Sciatic nerve (tissue), 2 donors: ENCODE measurements at regions not wholly inside any gene's neighbourhood (a gene's known extent, or its start where the extent isn't known, plus 50 kb on each side); places are given as distances from the start of the nearest gene placed in this dataset.
"Not testable (repeated sequence)": the region's sequence is repeated elsewhere in the genome, so short reads cannot be mapped to it uniquely, and the experiment has no call there.

ENCODE experiments used
- ATAC-seq: fragments of 200-7000 bp; cut with Tn5 transposase; one replicate; pipeline ENCODE4 v1.9.1; 2020; ENCODE audit warnings: mild to moderate bottlenecking, moderate library complexity
- DNase-seq: peaks from one replicate; pipeline ENCODE4 v3.0.0-alpha.2; 2020; ENCODE audit warnings: low spot score
- intact Hi-C: fragments of 100-400 bp; cut with DNase I; formaldehyde crosslinking; loops from one replicate; pipeline ENCODE4 v1.14.2; 2022
- donor health status: DM: no; HTN: no; CAD: no.
- donor health status: DM: no; HTN: no; CAD: no.

- intact Hi-C loops = no loop called here
- ATAC-seq (no peak), DNase-seq (no peak)
Observed at GRCh38 chr19:20412846-20413245, 152.7 kb downstream of the ZNF737 start.

- no peak for ATAC-seq
Observed at GRCh38 chr19:20397292-20397691, 168.3 kb downstream of the ZNF737 start.

DNA sequence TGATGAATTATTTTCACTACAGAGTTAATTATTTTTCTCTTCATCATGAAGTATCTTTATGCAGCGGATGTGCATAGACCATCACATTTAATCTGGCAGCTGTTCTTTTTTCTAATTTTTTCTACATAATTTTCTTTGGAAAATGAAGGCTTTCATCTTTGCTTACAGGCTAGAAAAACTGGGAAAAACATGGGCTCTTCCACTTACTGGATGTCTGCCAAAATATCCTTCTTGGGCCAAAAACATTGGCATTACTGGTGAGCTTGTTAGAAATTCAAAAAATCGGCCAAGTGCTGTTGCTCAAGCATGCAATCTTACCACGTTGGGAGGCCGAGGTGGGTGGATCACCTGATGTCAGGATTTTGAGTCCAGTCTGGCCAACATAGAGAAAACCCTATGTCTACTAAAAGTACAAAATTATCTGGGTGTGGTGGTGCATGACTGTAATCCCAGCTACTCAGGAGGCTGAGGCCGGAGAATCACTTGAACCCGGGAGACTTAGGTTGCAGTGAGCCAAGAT lies 176.8 kb downstream of the ZNF737 start:
- ATAC-seq = no peak
- no peak for DNase-seq
- intact Hi-C loops = no loop called here

More at GRCh38 chr19:20397292-20397691, 168.3 kb downstream of the ZNF737 start:
- intact Hi-C loops = no loop called here
- DNase-seq = no peak

GRCh38 chr19:20385061-20385460 lies 180.5 kb downstream of the ZNF737 start:
- intact Hi-C loops = no loop called here
- DNase-seq (no peak), ATAC-seq (no peak)

DNA sequence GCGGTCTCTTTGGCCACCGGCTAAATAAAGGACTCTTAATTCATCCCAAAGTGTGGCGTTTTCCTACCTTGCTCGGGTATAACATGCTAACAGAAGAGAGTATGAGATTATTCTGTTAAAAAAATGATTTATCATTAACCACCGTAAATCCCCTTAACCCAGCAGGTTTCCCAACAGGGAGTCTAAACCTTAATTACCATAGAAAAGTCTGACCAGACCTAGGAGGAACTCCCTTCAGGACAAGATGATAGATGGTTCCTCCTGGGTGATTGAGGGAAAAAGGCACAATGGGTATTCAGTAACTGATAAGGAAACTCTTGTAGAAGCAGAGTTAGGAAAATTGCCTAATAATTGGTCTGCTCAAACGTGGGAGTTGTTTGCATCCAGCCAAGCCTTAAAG lies 193.7 kb downstream of the ZNF737 start:
- no peak for DNase-seq
- no peak for ATAC-seq
- intact Hi-C loops = no loop called here

GRCh38 chr19:20371304-20371703 lies 194.3 kb downstream of the ZNF737 start:
- DNase-seq, intact Hi-C loops, ATAC-seq: not testable (repeated sequence)

DNA sequence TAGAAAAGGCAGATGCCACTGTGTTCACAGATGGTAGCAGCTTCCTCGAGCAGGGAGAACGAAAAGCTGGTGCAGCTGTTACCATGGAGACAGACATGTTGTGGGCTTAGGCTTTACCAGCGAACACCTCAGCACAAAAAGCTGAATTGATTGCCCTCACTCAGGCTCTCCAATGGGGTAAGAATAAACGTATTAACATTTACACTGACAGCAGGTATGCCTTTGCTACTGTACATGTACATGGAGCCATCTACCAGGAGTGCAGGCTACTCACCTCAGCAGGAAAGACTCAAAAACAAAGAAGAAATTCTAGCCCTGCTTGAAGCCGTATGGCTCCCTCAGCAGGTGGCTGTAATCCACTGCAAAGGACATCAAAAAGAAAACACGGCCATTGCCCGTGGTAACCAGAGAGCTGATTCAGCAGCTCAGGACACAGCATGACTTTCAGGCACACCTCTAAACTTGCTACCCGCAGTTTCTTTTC lies 197.7 kb downstream of the ZNF737 start:
- intact Hi-C loops = no loop called here
- ATAC-seq = no peak
- DNase-seq = no peak

DNA sequence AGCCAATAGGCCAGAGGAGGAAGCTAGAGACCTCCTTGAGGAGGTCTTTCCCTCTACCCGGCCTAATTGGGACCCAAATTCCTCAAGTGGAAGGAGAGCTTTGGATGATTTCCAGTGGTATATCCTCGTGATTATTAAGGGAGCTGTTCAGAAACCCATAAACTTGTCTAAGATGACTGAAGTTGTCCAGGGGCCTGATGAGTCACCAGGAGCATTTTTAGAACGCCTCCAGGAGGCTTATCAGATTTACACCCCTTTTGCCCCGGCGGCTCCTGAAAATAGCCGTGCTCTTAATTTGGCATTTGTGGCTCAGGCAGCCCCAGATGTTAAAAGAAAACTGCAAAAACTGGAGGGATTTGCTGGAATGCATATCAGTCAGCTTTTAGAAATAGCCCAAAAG lies 198.1 kb downstream of the ZNF486 start:
- DNase-seq (no peak), ATAC-seq (no peak)
- intact Hi-C loops = no loop called here

GRCh38 chr19:20359933-20360720 lies 193.1 kb downstream of the ZNF486 start:
- DNase-seq (no peak), ATAC-seq (no peak)
- intact Hi-C loops = no loop called here

- ATAC-seq, DNase-seq, intact Hi-C loops: not testable (repeated sequence)
Observed at GRCh38 chr19:20358841-20359465, 191.9 kb downstream of the ZNF486 start.

- no peak for ATAC-seq
- no peak for DNase-seq
- intact Hi-C loops = no loop called here
Observed at GRCh38 chr19:20357921-20358320, 190.9 kb downstream of the ZNF486 start.

GRCh38 chr19:20351244-20351643 lies 184.2 kb downstream of the ZNF486 start:
- intact Hi-C loops = no loop called here
- no peak for ATAC-seq

DNA sequence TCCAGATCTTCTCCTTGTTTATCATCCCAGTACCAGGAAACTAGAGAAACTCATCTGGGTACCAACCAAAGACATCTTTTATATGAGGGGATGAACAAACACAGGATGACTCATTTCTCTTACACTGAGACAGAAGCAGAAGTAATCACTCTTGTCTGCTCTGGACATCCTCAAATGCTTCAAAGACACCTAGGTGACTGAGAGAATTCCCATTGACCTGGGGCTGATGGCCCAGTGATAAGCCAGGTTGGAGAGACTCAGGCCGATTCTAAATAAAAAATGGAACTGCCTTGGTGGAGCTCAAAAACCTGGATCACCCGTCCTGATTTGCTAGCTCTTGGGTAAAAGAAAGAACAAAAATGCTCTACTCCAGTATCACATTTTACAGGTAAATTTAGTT lies 182.2 kb downstream of the ZNF486 start:
- intact Hi-C loops = no loop called here
- DNase-seq (no peak), ATAC-seq (no peak)

More at GRCh38 chr19:20351244-20351643, 184.2 kb downstream of the ZNF486 start:
- DNase-seq = no peak

GRCh38 chr19:20339444-20339843 lies 172.4 kb downstream of the ZNF486 start:
- ATAC-seq = no peak
- intact Hi-C loops = no loop called here
- DNase-seq = no peak

- DNase-seq (no peak), ATAC-seq (no peak)
- intact Hi-C loops = no loop called here
Observed at GRCh38 chr19:20334760-20335159, 167.7 kb downstream of the ZNF486 start.

- ATAC-seq = no peak
- intact Hi-C loops = no loop called here
- DNase-seq = no peak
Observed at GRCh38 chr19:20333508-20333907, 166.5 kb downstream of the ZNF486 start.

- no peak for DNase-seq
- intact Hi-C loops = no loop called here
- no peak for ATAC-seq
Observed at GRCh38 chr19:20325151-20325550, 158.1 kb downstream of the ZNF486 start.

- DNase-seq (no peak), ATAC-seq (no peak)
Observed at GRCh38 chr19:20321139-20321763, 154.2 kb downstream of the ZNF486 start.

DNA sequence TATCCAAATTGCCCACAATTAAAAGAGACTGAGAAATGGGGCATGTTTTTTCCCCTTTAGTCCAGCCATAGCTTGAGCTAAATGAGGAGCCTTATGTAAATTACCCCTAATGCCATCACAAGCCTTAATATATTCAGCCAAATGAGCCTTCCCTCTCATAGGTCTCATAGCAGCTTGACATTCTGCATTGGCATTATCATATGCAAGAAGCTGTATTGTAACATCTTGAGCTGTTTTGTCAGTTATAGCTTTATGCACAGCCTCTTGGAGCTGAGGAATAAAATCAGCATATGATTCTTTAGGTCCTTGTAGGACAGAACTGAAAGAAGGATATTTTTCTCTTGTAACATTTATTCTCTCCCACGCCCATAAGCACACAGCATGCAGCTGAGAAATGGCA lies 153.2 kb downstream of the ZNF486 start:
- intact Hi-C loops = no loop called here
- no peak for DNase-seq
- no peak for ATAC-seq

More at GRCh38 chr19:20321139-20321763, 154.2 kb downstream of the ZNF486 start:
- intact Hi-C loops = no loop called here

DNA sequence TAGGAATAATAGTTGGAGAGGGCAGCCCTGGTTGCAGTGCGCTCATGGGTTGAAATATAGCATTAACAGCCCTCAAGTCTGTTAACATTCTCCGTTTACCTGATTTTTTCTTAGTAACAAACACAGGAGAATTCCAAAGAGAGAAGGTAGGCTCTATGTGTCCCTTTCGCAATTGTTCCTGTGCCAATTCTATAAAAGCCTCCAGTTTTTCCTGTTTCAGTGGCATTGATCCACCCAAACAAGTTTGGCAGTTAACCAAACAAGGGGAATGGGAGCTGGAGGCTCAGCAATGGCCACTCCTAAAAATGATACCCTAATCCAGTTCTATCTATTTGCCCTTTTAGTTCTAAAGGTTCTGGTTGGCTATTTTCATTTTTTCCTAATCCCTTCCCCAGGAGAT lies 151.6 kb downstream of the ZNF486 start:
- ATAC-seq = no peak
- intact Hi-C loops = no loop called here
- no peak for DNase-seq
